ENCODE measurements at regions not wholly inside any gene's neighbourhood (a gene's known extent, or its start where the extent isn't known, plus 50 kb on each side); places are given as distances from the start of the nearest gene placed in this dataset.

GRCh38 chr1:231091415-231091814 is 51.4 kb upstream of the FAM89A start:
- no peak overlapping the region for H3K27ac ChIP-seq
- no peaks in the 10 kb centered on the region for H3K27me3 ChIP-seq
- TF ChIP-seq CTCF (IDR thresholded peaks at IDR 0.05), result no peak
- TF ChIP-seq POLR2A (IDR thresholded peaks at IDR 0.05), result no peak
- H3K9me3 ChIP-seq, result no peaks in the 10 kb centered on the region
- intact Hi-C loops (cut with DNase I), result loop anchor here in 1 of 2 donors (10.0 kb wide), 1 partner anchor 177 kb away; no protein-coding TSS in a partner anchor
- no peak for ATAC-seq
- 68% methylated on average over 4 of the region's 6 CpGs for WGBS (ENCODE audit: insufficient coverage, low coverage, low lambda C conversion rate, missing lambda C conversion rate)
- DNase-seq, result no peak
- no peak overlapping the region for H3K4me3 ChIP-seq
- no peaks in the 10 kb centered on the region for H3K4me1 ChIP-seq
- H3K36me3 ChIP-seq, result no peaks in the 10 kb centered on the region

Data from right lobe of liver (tissue), 6 donors.